ENCODE measurements at regions not wholly inside any gene's neighbourhood (a gene's known extent, or its start where the extent isn't known, plus 50 kb on each side); places are given as distances from the start of the nearest gene placed in this dataset.
"Not testable (repeated sequence)": the region's sequence is repeated elsewhere in the genome, so short reads cannot be mapped to it uniquely, and the experiment has no call there.

DNA sequence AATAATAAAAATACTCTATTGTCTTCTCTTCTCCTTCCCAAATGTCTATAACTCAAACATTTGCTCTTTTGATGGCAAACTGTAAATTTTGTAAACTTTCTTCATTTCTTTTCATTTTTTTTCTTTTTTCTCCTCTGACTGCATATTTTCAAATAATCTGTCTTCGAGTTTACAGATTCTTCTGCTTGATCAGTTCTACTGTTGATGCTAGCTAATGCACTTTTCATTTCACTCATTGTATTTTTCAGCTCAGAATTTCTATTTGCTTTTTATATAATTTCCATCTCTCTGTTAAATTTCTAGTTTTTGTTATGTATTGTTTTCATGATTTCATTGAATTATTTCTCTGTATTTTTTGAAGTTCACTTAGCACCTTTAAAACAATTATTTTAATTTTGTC is 646.8 kb upstream of the INTU start:
- DNase-seq (ENCODE audit: low spot score): no peak

DNA sequence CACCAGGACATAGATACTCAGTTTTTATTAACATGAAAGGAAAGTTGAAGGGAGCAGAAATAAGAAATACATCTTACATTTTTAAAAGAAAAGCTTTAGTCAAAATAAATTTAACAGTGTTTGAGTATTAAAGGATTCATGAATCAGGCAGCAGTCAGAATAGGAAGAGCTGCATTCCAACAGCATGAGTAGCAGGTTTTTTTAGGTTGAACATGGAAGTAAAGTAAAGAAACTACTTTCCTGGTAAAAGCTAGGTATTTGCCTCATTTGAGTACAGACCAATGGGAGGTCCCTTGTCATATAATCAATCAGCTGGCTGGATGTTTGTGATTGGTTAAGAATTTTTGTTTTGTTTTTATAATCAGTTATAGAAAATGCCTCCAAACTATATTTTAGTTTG is 645.9 kb upstream of the INTU start:
- no peak for DNase-seq (ENCODE audit: low spot score)

DNA sequence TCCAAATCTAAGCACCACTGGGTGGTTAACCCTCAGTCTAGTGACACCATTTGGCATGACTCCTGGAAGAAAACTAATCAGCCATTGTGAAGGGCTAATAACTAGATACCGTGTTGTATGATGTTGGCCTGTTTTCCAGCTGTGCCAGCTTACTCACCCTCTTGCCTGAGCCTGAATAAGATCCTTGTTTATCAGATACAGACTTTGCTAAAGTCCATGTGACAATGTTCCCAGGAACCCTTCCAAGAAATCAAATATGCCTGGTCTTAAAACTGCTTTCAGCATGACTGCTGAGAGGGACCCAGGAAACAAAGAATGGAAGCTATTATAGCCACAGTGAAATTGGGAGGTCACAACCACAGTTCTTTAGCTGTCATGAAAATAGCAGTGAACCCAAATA is 640.8 kb upstream of the INTU start:
- no peak for DNase-seq (ENCODE audit: low spot score)

DNA sequence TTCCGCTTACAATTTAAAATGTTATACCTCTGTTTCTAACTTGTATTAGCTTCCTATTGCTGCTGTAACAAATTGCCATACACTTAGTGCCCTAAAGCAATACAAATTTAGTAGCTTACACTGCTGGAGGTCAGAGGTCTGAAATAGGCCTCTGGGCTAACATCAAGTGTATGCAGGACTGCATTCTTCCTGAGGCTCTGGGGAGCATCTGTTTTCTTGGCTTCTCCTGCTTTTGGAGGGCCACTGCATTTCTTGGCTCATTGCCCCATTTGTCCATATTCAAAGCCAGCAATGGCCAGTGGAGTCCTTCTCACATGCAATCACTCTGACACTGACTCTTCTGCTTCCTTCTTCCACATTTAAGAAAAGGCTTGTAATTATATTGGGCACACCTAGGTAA is 639.8 kb upstream of the INTU start:
- no peak for DNase-seq (ENCODE audit: low spot score)

DNA sequence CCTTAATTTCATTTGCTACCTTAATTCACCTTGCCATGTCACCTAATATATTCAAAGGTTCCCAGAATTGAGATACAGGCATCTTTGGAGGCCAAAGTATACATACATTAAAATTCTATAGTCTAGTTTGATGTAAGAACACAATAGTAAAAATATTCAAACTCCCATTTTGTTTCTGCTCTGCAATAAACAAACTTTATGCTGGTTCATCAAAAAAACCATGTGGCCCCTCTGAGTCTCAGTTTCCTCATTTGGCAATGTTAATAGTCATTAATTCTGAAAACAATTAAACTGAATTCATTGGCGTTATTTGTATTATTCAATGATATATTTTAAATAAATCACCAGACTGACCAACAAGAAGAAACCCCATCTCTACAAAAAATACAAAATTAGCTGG is 639.4 kb upstream of the INTU start:
- DNase-seq (ENCODE audit: low spot score): no peak

DNA sequence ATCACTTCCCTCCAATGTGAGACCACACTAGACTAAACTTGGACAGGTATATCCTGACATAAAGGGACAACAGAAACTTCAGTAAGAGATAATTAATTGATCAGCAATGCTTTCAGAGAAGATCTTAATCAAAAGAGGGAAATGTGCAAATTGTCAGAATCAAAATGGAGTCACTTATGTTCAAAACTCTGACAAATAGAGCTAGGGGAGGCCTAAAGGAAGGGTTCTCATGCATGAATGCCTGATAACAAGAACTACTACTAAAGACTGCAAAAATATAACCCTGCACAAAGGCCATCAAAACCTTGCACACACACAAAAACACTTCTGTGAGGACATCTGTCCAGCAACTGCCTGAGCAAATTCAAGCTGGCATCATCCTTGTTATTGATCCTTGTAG is 637.5 kb upstream of the INTU start:
- DNase-seq (ENCODE audit: low spot score): no peak

DNA sequence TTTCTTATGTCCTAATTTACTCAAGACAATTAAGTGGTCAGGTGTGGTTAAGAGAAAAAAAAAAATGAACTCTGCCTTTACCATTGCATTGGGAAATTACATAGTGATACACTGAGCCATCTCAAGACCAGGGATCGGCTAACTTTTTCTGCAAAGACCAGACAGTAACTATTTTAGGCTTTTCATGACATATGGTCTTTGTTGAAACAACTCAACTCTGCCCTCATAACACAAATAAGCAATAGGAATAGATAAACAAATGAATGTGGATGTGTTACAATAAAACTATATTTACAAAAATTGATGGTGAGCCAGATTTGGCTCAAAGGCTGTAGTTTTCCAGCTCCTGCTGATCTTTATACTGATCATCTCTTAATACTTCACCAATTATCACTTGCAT is 632.6 kb upstream of the INTU start:
- DNase-seq (ENCODE audit: low spot score): no peak

DNA sequence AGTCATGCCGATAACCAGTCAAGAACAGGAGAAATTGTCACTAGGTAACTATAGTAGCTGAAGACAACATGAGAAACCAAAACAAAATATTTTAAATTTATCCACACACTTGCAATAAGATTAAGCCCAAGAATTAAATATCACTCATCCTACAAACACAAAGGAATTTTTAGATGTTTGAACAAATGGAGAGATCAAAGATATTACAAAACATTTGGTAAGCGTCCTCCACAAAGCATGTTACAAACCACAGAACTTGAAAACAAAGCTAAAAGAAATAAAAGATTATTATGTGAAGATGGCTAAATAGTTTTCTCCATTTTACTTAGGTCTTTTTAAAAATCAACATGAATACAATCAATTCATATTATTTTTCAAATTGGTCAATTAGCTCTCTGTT is 631.9 kb upstream of the INTU start:
- no peak for DNase-seq (ENCODE audit: low spot score)

DNA sequence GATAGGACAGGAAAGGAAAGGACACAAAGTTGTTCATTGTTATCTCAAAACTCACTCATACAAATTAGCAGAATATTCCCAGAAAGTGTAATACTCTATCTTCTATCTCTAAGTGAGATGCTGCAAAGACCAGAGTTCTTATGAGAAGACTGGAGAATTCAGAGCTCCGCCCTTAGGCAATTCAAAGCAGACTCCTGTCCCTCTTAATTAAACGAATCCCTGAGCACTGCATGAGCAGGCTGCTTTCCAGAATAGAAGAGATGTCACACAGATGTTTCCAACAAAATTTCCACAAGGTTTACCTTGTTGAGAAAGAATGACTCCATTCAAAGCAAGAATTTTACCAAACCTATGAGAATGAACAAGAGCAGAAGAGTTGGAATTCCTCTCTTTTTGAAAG is 630.8 kb upstream of the INTU start:
- no peak for DNase-seq (ENCODE audit: low spot score)

DNA sequence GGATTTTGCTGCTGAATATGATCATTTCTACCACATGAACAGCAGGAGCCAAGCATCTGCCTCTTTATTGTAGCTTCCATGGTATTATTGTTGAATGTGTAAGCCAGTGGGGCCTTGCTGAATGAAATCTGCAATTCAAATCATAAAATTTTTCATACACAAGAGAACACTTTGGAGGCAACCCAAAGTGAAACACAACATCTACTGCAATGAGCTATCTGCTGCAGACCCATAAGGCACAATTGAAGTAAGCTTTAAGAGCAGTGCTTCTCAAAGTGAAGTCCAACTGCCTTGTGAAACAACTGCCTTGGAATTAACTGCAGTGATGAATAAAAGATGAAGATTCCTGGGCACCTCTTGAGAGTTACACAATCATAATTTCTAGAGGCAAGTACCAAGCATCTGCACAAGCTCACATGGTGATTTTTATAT is 626.3 kb upstream of the INTU start:
- no peak for DNase-seq (ENCODE audit: low spot score)

DNA sequence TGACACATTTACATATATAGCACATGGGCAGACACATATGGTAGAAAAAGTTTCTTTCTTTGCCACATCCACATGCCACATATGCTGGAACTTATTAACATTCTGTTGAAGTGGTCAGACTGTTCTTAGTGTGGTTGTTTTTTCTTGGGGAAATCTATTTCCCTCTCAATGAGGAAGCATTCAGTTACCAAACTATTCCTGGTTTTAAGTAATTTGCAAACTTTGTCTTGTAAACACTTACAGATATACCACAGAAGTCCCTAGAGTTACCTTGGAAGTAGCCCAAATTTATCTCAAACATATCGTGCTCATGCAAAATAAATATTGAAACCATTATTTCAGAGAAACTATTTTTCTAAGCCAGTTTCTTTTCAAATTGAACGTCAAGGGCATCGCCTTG is 625.5 kb upstream of the INTU start:
- no peak for DNase-seq (ENCODE audit: low spot score)

DNA sequence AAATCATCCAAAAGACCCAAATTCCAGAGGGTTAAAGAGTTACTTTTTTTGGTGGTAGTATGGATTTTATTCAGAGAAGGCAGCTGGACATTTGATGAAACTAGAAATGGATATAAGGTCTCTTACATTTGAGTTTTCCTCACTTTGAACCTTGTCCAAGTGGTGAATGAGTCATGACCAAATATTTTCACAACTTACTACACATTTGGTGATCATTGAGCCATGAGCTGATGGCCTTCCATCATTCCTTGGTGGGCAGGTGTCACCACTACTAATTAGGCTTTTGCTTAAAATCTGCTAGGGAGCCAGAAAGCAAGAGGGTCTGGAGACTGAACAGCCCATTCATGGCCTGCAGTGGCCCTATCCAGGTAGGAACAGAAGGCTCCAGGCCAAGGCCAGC is 620.2 kb upstream of the INTU start:
- DNase-seq (ENCODE audit: low spot score): no peak

DNA sequence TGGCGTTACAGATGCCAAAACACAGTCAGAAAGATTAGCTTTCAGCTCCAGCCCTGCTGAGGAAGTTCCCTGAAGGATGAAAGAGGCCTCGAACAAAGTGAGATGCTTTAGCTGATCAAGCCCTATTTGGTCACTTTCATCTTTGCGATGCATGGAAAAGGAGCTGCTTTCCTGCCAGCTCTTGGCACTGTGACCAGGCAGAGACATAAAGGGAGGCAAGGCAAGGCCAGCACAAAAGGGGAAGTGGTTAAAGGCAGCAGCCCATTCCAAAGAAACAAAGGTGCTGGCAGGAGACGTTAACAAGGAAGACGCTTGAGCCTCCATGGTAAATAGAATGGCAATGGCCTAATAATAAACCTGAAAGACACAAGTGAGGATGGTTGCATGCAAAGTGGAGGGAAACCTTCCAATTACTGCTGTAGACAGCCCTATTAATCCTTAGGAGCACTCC is 617.1 kb upstream of the INTU start:
- DNase-seq (ENCODE audit: low spot score): no peak

DNA sequence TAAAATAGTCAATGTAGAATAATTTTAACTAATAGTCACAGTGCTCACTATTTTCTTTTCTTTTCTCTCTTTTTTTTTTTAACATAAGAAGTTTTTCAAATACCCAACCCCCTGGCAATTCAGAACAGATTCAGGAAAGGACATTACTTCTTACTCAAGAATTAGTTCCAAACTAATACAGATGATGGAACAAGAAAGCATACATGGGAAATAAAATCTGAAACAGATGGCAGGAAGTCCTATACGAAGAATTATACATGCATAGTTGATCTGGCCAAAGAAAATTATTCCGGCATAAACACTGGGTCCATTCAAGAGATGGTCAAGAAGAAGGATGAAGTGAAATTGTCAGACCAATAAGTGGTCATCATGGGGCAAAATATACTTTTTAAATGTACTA is 614.4 kb upstream of the INTU start:
- no peak for DNase-seq (ENCODE audit: low spot score)

DNA sequence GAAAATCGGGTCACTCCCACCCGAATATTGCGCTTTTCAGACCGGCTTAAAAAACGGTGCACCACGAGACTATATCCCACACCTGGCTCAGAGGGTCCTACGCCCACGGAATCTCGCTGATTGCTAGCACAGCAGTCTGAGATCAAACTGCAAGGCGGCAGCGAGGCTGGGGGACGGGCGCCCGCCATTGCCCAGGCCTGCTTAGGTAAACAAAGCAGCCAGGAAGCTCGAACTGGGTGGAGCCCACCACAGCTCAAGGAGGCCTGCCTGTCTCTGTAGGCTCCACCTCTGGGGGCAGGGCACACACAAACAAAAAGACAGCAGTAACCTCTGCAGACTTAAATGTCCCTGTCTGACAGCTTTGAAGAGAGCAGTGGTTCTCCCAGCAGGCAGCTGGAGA is 611.9 kb upstream of the INTU start:
- DNase-seq (ENCODE audit: low spot score): not testable (repeated sequence)

DNA sequence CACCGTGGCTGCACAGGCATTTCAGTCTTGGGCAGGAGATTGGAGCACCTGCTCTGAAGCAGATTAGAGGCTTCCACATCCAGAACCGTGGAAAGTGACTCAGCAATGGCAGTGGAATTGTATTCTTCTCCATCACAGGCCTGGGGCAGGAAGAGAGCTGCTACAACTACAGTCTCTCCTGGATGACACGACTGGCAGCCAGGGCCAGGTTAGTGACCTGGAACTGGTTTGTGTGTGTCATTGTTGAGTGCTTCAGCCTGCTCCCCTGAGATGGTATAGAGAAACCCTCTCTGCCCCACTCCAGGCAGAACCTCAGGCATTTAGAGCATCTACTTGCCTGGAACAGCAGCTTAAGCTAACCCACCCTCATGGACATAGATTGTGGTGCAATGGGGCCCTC is 596.5 kb upstream of the INTU start:
- DNase-seq (ENCODE audit: low spot score): no peak

DNA sequence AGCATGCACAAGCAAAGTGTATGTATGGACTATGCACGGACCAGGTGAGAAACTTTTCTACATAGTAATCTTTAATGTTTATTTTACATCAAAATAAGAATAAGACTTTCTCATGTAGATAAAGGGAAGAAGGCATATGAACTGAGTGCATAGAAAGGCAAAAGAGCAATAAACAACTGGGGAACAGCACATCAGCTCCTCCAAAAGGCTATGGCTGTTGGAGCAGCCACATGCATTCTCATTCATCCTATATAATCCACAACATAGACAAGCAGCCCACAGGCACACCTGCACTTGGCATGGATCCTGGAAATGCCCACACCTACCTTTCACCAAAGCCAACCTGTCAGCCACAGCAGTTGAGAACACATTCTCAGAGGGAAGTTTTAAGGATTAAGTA is 586.9 kb upstream of the INTU start:
- DNase-seq (ENCODE audit: low spot score): no peak

DNA sequence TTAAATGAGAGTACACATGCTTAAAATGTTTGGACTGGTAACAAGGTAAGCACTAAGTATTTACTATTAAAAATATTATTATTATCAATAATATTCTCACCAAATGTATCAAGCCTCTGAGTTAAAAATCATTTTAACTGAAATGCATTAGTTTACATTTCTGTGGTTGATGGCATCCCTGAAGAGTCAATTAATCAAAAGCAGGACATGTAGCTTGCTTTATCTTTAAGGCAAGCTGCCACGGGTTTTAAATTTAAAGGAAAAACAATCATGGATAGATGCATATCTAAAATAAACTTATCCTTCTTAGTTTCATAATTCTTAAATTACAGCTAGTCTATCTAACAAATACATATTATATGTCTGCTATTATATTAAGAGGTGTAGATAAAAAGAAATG is 584.8 kb upstream of the INTU start:
- no peak for DNase-seq (ENCODE audit: low spot score)

DNA sequence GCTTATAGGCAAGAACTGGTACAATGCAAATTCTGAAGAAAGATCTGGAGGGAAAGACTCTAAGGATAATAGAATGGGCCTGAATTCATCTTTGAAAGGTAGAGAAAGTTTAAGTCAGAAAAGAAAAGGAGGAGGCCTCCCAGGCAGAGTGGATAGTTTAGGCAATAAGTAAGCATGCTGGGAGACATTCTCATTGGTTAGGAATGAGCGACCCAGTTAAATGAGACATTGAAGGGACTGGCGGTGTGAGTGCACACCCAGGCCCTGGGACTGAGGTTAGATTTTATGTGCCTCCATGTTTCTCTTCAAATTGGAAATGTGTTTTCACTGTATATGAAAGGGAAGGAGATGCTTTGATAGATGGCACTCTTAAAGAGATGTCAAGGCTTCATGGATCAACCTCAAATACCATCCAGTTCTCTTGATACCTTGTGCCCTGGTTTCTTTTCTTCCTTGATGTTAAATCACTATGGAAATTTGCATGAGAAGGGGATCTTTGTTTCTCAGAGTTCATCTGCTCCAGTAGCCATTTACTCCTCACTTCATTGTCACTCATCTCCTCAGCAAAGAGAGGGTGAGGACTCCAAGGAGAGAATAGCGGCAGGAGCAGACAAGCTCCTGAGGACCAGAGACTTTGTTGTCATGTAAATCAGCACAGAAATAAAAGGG is 584.2 kb upstream of the INTU start:
- no peak for DNase-seq (ENCODE audit: low spot score)

DNA sequence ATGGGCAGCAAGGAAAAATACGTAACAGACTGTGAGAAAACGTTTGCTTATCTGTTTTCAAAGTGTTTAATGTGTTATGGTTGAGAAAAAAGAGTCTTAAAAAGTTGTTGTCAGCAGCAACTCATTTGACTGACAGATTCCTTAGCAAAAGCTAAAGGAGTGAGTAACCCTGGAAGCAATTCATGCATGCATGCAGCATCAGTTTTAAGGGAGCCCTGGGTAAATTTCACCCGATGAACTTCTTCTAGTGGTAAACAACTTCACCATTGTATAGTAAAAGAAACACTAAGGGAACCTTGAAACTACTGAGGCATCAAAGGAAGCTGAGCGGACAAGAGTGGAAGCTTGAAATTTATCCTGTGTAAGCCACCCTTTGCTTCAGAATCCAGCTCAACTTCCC is 583.2 kb upstream of the INTU start:
- no peak for DNase-seq (ENCODE audit: low spot score)

DNA sequence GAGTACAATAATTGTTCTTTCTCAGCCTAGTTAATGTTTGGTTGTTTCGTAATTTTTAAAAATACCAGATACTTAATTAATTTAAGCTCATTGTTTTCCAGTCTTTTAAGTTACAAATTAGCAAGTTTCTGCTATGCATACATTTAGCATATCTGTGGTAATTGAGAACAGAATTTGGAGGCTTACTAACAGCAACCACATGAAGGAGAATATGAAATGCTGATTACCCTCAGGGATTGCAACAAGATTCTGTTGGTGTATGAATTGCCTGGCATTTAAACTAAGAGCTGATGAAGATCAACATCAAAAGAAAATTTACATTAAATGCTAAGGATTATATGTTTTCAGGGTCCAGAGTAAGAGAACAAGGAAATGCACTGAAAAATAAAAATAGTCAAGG is 580.0 kb upstream of the INTU start:
- no peak for DNase-seq (ENCODE audit: low spot score)

DNA sequence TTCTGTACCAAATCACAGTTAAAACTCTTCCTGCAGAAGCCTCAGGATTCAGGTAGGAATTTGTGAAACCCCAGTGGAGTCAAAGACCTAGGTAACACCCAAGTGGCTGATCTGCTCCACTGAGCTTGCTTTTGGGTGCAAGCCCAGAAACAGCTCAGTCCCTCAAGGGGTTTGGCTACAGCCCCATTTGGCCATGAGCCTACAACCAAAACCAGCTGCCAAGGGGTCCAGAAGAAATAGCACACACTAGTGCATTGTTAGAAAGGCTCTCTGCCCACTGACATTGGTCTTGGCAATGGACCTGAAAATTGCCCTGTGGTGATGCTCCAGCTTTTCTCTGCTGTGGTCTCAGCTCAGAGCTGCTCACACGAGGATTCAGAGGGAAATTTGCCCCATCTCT is 577.4 kb upstream of the INTU start:
- no peak for DNase-seq (ENCODE audit: low spot score)

DNA sequence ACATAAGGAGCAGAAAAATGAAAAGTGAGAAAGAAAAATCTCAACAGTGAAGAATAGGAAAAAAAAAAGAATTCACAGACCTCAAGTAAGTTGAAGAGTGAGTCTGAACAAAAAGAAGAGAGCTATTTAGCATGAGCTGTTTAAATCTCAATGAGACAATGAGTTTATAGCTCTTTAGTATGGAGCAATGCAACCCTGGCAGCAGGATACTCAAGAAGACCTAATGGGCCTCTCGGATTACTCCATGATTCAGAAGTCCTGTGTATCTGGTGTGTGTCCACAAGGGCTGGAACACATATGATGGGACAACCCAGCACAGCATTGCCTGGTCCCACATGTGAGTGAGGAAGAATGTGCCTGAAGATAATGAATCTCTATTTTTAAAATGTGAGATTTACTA is 563.1 kb upstream of the INTU start:
- DNase-seq (ENCODE audit: low spot score): no peak

DNA sequence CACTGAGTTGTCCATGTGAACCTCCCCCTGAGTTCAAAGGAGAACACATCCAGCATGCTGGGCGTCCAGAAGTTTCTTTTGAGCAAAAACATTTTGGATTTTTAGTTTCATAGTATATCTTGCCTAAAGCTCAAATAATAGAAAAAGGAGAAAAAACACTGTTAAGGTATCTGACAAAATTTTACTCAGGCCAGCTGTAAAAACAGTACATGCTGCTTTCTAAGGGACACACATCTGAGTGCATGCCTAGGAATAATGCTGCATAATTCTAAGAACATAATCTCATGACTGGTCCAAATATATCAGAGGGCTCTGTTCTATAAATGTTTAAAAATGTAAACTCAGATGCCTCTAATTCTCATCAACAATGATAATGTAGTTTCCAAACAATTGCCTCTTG is 561.3 kb upstream of the INTU start:
- no peak for DNase-seq (ENCODE audit: low spot score)

DNA sequence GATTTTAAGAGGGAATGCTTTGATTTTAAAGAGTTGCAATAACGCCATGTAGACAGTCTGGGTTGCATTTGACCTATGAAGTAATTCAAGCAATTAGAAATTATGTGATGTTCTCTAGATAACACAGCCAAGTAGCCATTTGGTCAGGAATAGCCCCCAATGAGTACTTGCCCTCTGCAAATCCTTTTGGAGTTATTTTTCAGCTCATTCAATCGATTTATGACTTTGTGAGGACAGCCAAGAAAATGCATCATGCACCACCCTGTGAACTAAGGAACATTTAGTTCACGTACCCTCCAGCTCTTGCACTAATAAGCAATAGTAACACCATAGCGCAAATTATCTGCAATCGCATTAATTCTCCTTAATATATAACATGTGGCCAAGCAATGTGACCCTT is 552.6 kb upstream of the INTU start:
- DNase-seq (ENCODE audit: low spot score): no peak
